Uterus (tissue), 3 donors: ENCODE measurements at regions not wholly inside any gene's neighbourhood (a gene's known extent, or its start where the extent isn't known, plus 50 kb on each side); places are given as distances from the start of the nearest gene placed in this dataset.

Experiments used
- DNase-seq, 2 donors: peaks; one replicate each; pipeline ENCODE4 v3.0.0-alpha.2; 2019 to 2020
- H3K27ac ChIP-seq, 2 donors: fragments of 200-600 bp; sonication (generic); 1 replicate in 1 of 2; 2 replicates in 1 of 2; pipeline ENCODE4 v1.5.1; 2016 to 2018
- H3K27me3 ChIP-seq, 2 donors: fragments of 200-600 bp; sonication (generic); one replicate each; pipeline ENCODE4 v1.5.1; 2018 to 2019; ENCODE audit warnings: control low read depth in 1 of 2
- H3K36me3 ChIP-seq, 2 donors: fragments of 200-600 bp; sonication (generic); one replicate each; pipeline ENCODE4 v1.5.1; 2019; ENCODE audit warnings: control low read depth in 1 of 2
- H3K4me1 ChIP-seq, 2 donors: fragments of 200-600 bp; sonication (generic); one replicate each; pipeline ENCODE4 v1.5.1; 2018 to 2019; ENCODE audit warnings: control low read depth in 1 of 2
- H3K4me3 ChIP-seq, 2 donors: fragments of 200-600 bp; sonication (generic); 1 replicate in 1 of 2; 2 replicates in 1 of 2; pipeline ENCODE4 v1.5.1; 2018 to 2019; ENCODE audit warnings: mild to moderate bottlenecking in 1 of 2
- H3K9me3 ChIP-seq, 2 donors: fragments of 200-600 bp; sonication (generic); one replicate each; pipeline ENCODE4 v1.5.1; 2019; ENCODE audit warnings: control low read depth in 1 of 2
- CTCF ChIP-seq, 4 experiments: fragments of 200-600 bp in 2 of 4; fragments of 450-650 bp in 2 of 4; sonication (generic) in 2 of 4; IDR thresholded peaks; one replicate each; pipeline ENCODE4 v1.5.1; 2016 to 2019; ENCODE audit warnings: antibody characterized with exemption in 4 of 4, mild to moderate bottlenecking in 2 of 4, moderate library complexity in 1 of 4
- POLR2A ChIP-seq, 2 donors: fragments of 450-650 bp; IDR thresholded peaks; one replicate each; pipeline ENCODE4 v1.6.1; 2016; ENCODE audit warnings: antibody characterized with exemption in 2 of 2, mild to moderate bottlenecking in 1 of 2, moderate library complexity in 1 of 2
- intact Hi-C: fragments of 100-400 bp; cut with DNase I; formaldehyde crosslinking; loops from one replicate; pipeline ENCODE4 v1.15.1; 2023; ENCODE audit warnings: low total_unique reads
- donor health status: DM: yes; HTN: yes; CAD: no.

DNA sequence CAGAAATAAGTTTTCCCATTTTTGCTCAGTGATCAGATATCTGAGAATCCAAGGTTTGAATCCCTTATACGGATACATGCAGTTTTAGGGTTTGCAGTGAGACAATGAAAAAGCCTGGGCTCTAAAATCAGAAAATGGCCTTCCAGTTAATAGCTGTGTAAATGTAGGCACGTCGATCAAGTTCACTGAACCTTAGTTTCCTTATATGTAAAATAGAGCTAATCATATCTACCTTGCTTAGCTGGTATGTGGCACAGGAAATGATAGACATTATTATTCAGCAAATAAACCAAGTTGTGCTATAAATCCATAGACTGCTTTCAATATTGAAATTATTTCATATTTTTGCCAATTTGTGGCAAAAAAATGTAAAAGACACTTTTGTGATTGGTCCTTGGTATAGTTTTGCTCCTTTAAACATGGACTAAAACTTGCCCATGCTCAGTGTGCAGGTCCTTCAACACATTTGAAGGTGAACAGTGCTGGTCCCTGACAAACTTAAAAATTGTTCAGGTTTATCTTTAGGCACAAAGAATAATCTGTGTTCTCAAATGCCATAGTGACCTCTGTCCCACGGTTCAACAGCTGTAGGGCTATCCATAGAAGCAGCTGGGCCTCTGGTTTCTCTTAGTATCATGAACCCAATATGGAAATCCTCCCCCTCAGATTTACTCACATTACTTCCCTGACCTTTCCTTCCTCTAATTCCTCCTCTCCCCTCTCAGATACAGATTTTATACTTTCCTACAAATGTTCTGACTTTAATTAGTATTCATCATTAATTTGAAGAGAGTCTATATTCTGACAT is 51.0 kb downstream of the CCDC54 start:
- Histone ChIP-seq H3K27ac (peak overlapping the region in 1 of 2 donors; percentile 96), H3K9me3 (no peaks in the 10 kb centered on the region), H3K4me3 (no peak overlapping the region), H3K36me3 (no peaks in the 10 kb centered on the region), H3K27me3 (no peaks in the 10 kb centered on the region), H3K4me1 (no peaks in the 10 kb centered on the region)
- intact Hi-C loops, result no loop called here
- TF ChIP-seq POLR2A (IDR thresholded peaks at IDR 0.05), result no peak
- no peak for TF ChIP-seq CTCF (IDR thresholded peaks at IDR 0.05)
- DNase-seq, result no peak

GRCh38 chr3:107429320-107430181 is 52.3 kb downstream of the CCDC54 start:
- peak; percentile 73 to 77 for DNase-seq

DNA sequence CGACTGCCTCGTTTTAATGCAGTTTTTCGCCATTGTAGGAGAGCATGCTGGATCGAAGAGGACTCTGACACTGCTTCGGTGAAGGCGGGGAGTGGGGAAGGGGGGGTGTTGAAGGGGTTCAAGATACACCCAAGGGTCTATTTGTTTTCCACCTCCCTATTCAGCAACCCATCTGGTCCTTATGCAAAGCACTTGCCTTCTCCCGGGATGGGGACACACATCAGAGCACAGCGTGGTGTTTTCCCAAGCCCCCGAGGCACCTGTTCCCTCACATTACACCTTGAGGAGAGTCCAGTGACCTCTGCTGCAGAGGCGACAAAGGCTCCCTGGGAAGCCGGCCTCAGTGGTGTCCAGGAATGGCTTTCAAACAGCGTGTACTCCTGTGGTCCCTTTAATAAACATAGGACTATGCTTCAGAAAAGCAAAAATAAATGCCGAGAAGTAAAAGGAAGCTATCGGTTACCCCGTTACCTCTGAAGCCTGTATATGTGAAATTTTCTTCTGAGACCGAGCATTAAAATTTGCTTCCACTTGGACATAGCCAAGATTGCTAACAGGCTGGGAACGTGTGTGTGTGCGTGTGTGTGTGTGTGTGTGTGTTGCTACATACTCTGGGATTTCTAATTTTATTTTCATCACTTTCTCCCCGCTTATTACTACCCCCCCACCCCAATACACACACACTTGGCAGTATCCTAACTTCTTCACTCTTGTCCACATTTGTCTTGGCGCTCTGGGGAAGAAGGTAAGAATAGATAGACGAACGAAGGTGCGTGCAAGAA is 53.2 kb downstream of the CCDC54 start:
- no peak for TF ChIP-seq CTCF (IDR thresholded peaks at IDR 0.05)
- peak in 1 of 2 donors; percentile 4 for TF ChIP-seq POLR2A (IDR thresholded peaks at IDR 0.05)
- no peaks in the 10 kb centered on the region for H3K36me3 ChIP-seq
- H3K27ac ChIP-seq, result peak overlapping the region; percentile 93 to 96
- peak; percentile 23 to 34 for DNase-seq
- H3K9me3 ChIP-seq, result no peaks in the 10 kb centered on the region
- H3K4me1 ChIP-seq, result no peaks in the 10 kb centered on the region
- no peaks in the 10 kb centered on the region for H3K27me3 ChIP-seq
- intact Hi-C loops, result loop anchor here (10.0 kb wide), 1 partner anchor 196 kb away; no protein-coding TSS in a partner anchor
- H3K4me3 ChIP-seq, result peak overlapping the region; percentile 64 to 67

More at GRCh38 chr3:107429320-107430181, 52.3 kb downstream of the CCDC54 start:
- peak; percentile 7 to 23 for TF ChIP-seq POLR2A (IDR thresholded peaks at IDR 0.05)
- peak; percentile 82 to 90 (median 86) for TF ChIP-seq CTCF (IDR thresholded peaks at IDR 0.05)
- Histone ChIP-seq H3K27ac (peak overlapping the region; percentile 93 to 96), H3K27me3 (no peaks in the 10 kb centered on the region), H3K4me1 (no peaks in the 10 kb centered on the region), H3K9me3 (no peaks in the 10 kb centered on the region), H3K36me3 (no peaks in the 10 kb centered on the region), H3K4me3 (peak overlapping the region; percentile 64 to 67)
- intact Hi-C loops, result loop anchor here (10.0 kb wide), 1 partner anchor 195 kb away; no protein-coding TSS in a partner anchor

DNA sequence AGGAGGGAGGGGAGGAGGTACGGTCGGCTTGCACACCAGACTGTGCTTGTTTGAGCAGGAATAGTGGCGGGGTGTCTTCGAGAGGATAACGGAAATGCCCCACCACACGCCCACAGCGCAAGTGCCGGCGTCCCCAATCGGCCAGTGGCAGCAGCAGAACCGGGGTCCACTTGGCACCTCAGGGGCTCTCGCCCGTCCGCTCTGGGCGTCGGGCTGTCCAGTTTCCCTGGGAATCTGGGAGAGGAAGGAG is 53.7 kb downstream of the CCDC54 start:
- Histone ChIP-seq H3K27me3 (no peaks in the 10 kb centered on the region), H3K9me3 (no peaks in the 10 kb centered on the region), H3K27ac (peak overlapping the region; percentile 93 to 96), H3K4me3 (peak overlapping the region; percentile 64 to 67), H3K36me3 (no peaks in the 10 kb centered on the region), H3K4me1 (no peaks in the 10 kb centered on the region)
- TF ChIP-seq POLR2A (IDR thresholded peaks at IDR 0.05) (no peak), CTCF (IDR thresholded peaks at IDR 0.05) (no peak)
- DNase-seq, result peak in 1 of 2 donors; percentile 37
- intact Hi-C loops, result loop anchor here (10.0 kb wide), 1 partner anchor 196 kb away; no protein-coding TSS in a partner anchor
